Adipocyte (in vitro differentiated cells): ENCODE measurements at regions not wholly inside any gene's neighbourhood (a gene's known extent, or its start where the extent isn't known, plus 50 kb on each side); places are given as distances from the start of the nearest gene placed in this dataset.

Source experiments
- DNase-seq: peaks from one replicate; pipeline ENCODE4 v3.0.0-alpha.2; 2015; ENCODE audit warnings: low read depth
- H3K27me3 ChIP-seq: replicated peaks from 2 replicates; pipeline ENCODE4 v1.7.0; 2013; ENCODE audit warnings: mild to moderate bottlenecking, low read length, moderate library complexity; ENCODE audit not compliant: control insufficient read depth, insufficient read depth
- H3K36me3 ChIP-seq: 2 replicates; pipeline ENCODE4 v1.7.0; 2013; ENCODE audit warnings: low read length, mild to moderate bottlenecking, moderate library complexity; ENCODE audit not compliant: control insufficient read depth, insufficient read depth, severe bottlenecking
- H3K4me1 ChIP-seq: 2 replicates; pipeline ENCODE4 v1.7.0; 2013; ENCODE audit warnings: mild to moderate bottlenecking, low read length, moderate library complexity; ENCODE audit not compliant: control insufficient read depth, insufficient read depth
- H3K4me3 ChIP-seq: 2 replicates; pipeline ENCODE4 v1.7.0; 2013; ENCODE audit warnings: mild to moderate bottlenecking, low read length, moderate library complexity
- H3K9ac ChIP-seq: 2 replicates; pipeline ENCODE4 v1.7.0; 2013; ENCODE audit warnings: mild to moderate bottlenecking, low read length, moderate library complexity
- H3K9me3 ChIP-seq: 2 replicates; pipeline ENCODE4 v1.7.0; 2013; ENCODE audit warnings: mild to moderate bottlenecking, low read length, moderate library complexity; ENCODE audit not compliant: control insufficient read depth

GRCh38 chr12:115101520-115101919 lies 417.5 kb upstream of the TBX3 start:
- H3K27me3 ChIP-seq: no peaks in the 10 kb centered on the region
- no peak overlapping the region for H3K4me3 ChIP-seq
- peaks cover 10% of the 10 kb centered on the region for H3K4me1 ChIP-seq
- no peak for DNase-seq
- no peaks in the 10 kb centered on the region for H3K36me3 ChIP-seq
- no peaks in the 10 kb centered on the region for H3K9me3 ChIP-seq
- H3K9ac ChIP-seq: no peak overlapping the region

GRCh38 chr12:115097416-115097815 lies 413.4 kb upstream of the TBX3 start:
- no peak overlapping the region for H3K9ac ChIP-seq
- peaks cover under 1% of the 10 kb centered on the region for H3K4me1 ChIP-seq
- no peaks in the 10 kb centered on the region for H3K9me3 ChIP-seq
- no peaks in the 10 kb centered on the region for H3K27me3 ChIP-seq
- DNase-seq: no peak
- no peak overlapping the region for H3K4me3 ChIP-seq
- no peaks in the 10 kb centered on the region for H3K36me3 ChIP-seq

GRCh38 chr12:115096588-115097397 lies 412.8 kb upstream of the TBX3 start:
- Histone ChIP-seq H3K36me3 (no peaks in the 10 kb centered on the region), H3K9me3 (no peaks in the 10 kb centered on the region), H3K4me1 (no peaks in the 10 kb centered on the region), H3K27me3 (no peaks in the 10 kb centered on the region), H3K9ac (no peak overlapping the region), H3K4me3 (no peak overlapping the region)
- peak; percentile 6 for DNase-seq

GRCh38 chr12:115095073-115095748 lies 411.2 kb upstream of the TBX3 start:
- Histone ChIP-seq H3K9ac (no peak overlapping the region), H3K9me3 (no peaks in the 10 kb centered on the region), H3K36me3 (no peaks in the 10 kb centered on the region), H3K4me3 (no peak overlapping the region), H3K27me3 (no peaks in the 10 kb centered on the region), H3K4me1 (no peaks in the 10 kb centered on the region)
- no peak for DNase-seq

- Histone ChIP-seq H3K36me3 (no peaks in the 10 kb centered on the region), H3K27me3 (no peaks in the 10 kb centered on the region), H3K9ac (no peak overlapping the region), H3K4me3 (no peak overlapping the region), H3K4me1 (no peaks in the 10 kb centered on the region), H3K9me3 (no peaks in the 10 kb centered on the region)
- no peak for DNase-seq
Measured at GRCh38 chr12:115094163-115094816, 410.3 kb upstream of the TBX3 start.

GRCh38 chr12:115093261-115093660 lies 409.3 kb upstream of the TBX3 start:
- DNase-seq: no peak
- H3K9ac ChIP-seq: no peak overlapping the region
- H3K4me1 ChIP-seq: peaks cover 8% of the 10 kb centered on the region
- H3K9me3 ChIP-seq: no peaks in the 10 kb centered on the region
- H3K4me3 ChIP-seq: no peak overlapping the region
- H3K36me3 ChIP-seq: no peaks in the 10 kb centered on the region
- no peaks in the 10 kb centered on the region for H3K27me3 ChIP-seq

GRCh38 chr12:115090783-115091182 lies 406.8 kb upstream of the TBX3 start:
- Histone ChIP-seq H3K4me1 (peaks cover 13% of the 10 kb centered on the region), H3K4me3 (no peak overlapping the region), H3K9ac (no peak overlapping the region), H3K36me3 (no peaks in the 10 kb centered on the region), H3K27me3 (no peaks in the 10 kb centered on the region), H3K9me3 (no peaks in the 10 kb centered on the region)
- no peak for DNase-seq

GRCh38 chr12:115088995-115089841 lies 405.2 kb upstream of the TBX3 start:
- Histone ChIP-seq H3K27me3 (no peaks in the 10 kb centered on the region), H3K4me1 (peaks cover 13% of the 10 kb centered on the region), H3K9ac (no peak overlapping the region), H3K4me3 (no peak overlapping the region), H3K36me3 (no peaks in the 10 kb centered on the region), H3K9me3 (no peaks in the 10 kb centered on the region)
- DNase-seq: no peak

GRCh38 chr12:115088328-115088994 lies 404.5 kb upstream of the TBX3 start:
- H3K27me3 ChIP-seq: no peaks in the 10 kb centered on the region
- DNase-seq: peak; percentile 2
- H3K9ac ChIP-seq: no peak overlapping the region
- peaks cover 13% of the 10 kb centered on the region for H3K4me1 ChIP-seq
- no peaks in the 10 kb centered on the region for H3K9me3 ChIP-seq
- no peak overlapping the region for H3K4me3 ChIP-seq
- no peaks in the 10 kb centered on the region for H3K36me3 ChIP-seq

- DNase-seq: no peak
- Histone ChIP-seq H3K9ac (no peak overlapping the region), H3K4me1 (peaks cover 13% of the 10 kb centered on the region), H3K4me3 (no peak overlapping the region), H3K36me3 (no peaks in the 10 kb centered on the region), H3K27me3 (no peaks in the 10 kb centered on the region), H3K9me3 (no peaks in the 10 kb centered on the region)
Measured at GRCh38 chr12:115085594-115085993, 401.6 kb upstream of the TBX3 start.
